Mucosa of descending colon (tissue), 3 donors: ENCODE measurements at regions not wholly inside any gene's neighbourhood (a gene's known extent, or its start where the extent isn't known, plus 50 kb on each side); places are given as distances from the start of the nearest gene placed in this dataset.

ENCODE experiments used
- ATAC-seq: fragments of 200-7000 bp; cut with Tn5 transposase; one replicate; pipeline ENCODE4 v1.9.1; 2020; ENCODE audit warnings: mild to moderate bottlenecking, moderate library complexity
- DNase-seq, 3 donors: peaks; one replicate each; pipeline ENCODE4 v3.0.0-alpha.2; 2020
- H3K36me3 ChIP-seq: fragments of 200-600 bp; one replicate; pipeline ENCODE4 v1.8.0; 2021; ENCODE audit warnings: low read depth, mild to moderate bottlenecking
- H3K4me1 ChIP-seq: fragments of 200-600 bp; one replicate; pipeline ENCODE4 v1.8.0; 2021; ENCODE audit warnings: low read depth, mild to moderate bottlenecking
- H3K4me3 ChIP-seq: fragments of 200-600 bp; one replicate; pipeline ENCODE4 v1.8.0; 2021; ENCODE audit warnings: mild to moderate bottlenecking
- H3K9me3 ChIP-seq: fragments of 200-600 bp; one replicate; pipeline ENCODE4 v1.8.0; 2021; ENCODE audit warnings: mild to moderate bottlenecking
- intact Hi-C, 2 donors: fragments of 100-400 bp; cut with DNase I in 1 of 2; cut with micrococcal nuclease in 1 of 2; formaldehyde crosslinking; loops; one replicate each; pipeline versions ENCODE4 v1.11.0 to v1.11.1; 2022; cut with DNase I, micrococcal nuclease
- TF ChIP-seq, protein P1 (sequence below): fragments of 200-600 bp; IDR thresholded peaks from one replicate; pipeline ENCODE4 v1.8.0; 2022; ENCODE audit warnings: antibody characterized with exemption, mild to moderate bottlenecking
- donor health status: DM: no; HTN: no; CAD: no; lungs with moderate emphysema.
- donor health status: DM: no; HTN: no; CAD: no.
- donor health status: DM: no; HTN: yes; CAD: no.

DNA sequence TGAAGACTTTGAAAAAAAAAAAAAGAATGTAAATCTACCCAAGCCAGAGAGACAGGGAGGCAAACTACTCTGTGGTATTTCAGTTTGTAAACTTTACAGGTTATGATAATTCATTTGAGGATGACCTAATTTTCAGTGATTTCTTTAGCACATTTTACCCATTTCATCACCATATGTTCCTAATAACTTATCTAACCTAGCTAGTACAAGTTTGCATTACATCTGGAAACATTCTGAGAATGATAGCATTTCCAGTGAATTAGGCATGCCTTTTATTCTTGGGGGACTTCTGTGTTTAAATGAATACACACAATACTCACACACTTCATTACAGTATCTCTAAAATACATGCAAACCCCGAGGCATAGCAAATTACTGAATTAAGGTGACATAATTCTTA lies 1055.5 kb downstream of the PCDH18 start:
- Histone ChIP-seq H3K4me3 (no peak overlapping the region), H3K4me1 (no peaks in the 10 kb centered on the region), H3K36me3 (no peaks in the 10 kb centered on the region), H3K9me3 (no peaks in the 10 kb centered on the region)
- DNase-seq (no peak), ATAC-seq (no peak)
- TF ChIP-seq, protein P1, sequence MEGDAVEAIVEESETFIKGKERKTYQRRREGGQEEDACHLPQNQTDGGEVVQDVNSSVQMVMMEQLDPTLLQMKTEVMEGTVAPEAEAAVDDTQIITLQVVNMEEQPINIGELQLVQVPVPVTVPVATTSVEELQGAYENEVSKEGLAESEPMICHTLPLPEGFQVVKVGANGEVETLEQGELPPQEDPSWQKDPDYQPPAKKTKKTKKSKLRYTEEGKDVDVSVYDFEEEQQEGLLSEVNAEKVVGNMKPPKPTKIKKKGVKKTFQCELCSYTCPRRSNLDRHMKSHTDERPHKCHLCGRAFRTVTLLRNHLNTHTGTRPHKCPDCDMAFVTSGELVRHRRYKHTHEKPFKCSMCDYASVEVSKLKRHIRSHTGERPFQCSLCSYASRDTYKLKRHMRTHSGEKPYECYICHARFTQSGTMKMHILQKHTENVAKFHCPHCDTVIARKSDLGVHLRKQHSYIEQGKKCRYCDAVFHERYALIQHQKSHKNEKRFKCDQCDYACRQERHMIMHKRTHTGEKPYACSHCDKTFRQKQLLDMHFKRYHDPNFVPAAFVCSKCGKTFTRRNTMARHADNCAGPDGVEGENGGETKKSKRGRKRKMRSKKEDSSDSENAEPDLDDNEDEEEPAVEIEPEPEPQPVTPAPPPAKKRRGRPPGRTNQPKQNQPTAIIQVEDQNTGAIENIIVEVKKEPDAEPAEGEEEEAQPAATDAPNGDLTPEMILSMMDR, result no peak
- intact Hi-C loops, result no loop called here

DNA sequence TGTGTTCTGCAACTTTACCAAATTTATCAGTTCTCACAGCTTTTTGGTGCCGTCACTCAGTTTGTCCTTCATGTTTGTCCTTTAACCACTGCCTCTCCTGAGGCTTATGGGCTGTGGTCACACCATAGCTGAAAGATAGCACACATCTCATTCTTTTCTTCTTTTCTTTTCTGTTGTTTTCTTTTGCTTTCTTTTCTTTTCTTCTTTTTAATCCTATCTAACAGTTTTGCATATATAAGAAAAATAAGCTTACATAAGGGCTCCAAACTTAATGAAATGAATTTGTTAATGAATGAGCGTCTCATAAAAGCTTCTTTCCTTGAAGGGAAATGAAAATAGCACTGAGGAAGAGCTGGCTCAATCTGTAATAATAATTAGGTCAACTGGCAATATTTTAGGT lies 1061.2 kb downstream of the PCDH18 start:
- Histone ChIP-seq H3K36me3 (no peaks in the 10 kb centered on the region), H3K9me3 (no peaks in the 10 kb centered on the region), H3K4me1 (no peaks in the 10 kb centered on the region), H3K4me3 (no peak overlapping the region)
- intact Hi-C loops, result no loop called here
- DNase-seq (no peak), ATAC-seq (no peak)
- TF ChIP-seq, protein P1, result no peak

DNA sequence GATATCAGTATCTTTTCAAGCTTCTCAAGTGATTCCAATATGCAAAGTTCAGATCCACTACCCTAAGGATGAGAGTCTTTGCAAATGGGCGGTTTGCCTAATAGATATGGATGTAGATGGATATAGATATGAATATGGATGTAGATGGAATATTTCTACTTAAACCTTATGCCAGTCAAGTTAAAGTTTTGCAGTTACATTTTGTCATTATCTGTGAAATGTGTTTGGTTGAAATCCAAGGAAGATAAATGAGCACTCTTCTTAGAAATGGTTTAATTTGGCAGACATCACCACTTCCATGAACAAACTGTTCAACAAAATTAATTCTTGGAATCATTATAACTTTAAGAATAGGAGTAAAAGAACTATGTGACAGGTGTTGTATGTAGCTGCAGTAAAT lies 1066.6 kb downstream of the PCDH18 start:
- H3K9me3 ChIP-seq, result no peaks in the 10 kb centered on the region
- H3K4me1 ChIP-seq, result no peaks in the 10 kb centered on the region
- no peaks in the 10 kb centered on the region for H3K36me3 ChIP-seq
- no peak for ATAC-seq
- H3K4me3 ChIP-seq, result no peak overlapping the region
- intact Hi-C loops, result no loop called here
- no peak for DNase-seq
- TF ChIP-seq, protein P1, result no peak

DNA sequence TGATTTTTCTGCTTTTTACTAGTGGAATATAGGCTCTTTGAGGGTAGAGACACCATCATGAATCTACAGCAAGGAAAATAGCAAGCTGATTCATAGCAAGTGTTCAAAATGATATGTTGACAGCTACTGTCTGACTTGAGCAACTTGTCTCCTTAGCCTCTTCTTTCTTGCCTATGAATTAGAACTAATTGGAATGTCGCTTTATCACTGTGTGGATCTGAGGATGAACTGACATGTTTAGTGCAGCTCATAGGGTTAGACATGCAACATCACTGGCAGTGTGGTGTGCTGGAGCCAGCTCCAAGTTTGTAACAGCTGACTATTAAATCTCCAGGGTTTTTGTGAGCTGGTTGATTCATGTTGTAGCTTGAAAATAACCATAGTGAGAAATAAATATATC lies 1068.4 kb downstream of the PCDH18 start:
- ATAC-seq, result no peak
- H3K4me1 ChIP-seq, result no peaks in the 10 kb centered on the region
- intact Hi-C loops, result no loop called here
- no peaks in the 10 kb centered on the region for H3K36me3 ChIP-seq
- H3K9me3 ChIP-seq, result no peaks in the 10 kb centered on the region
- TF ChIP-seq, protein P1, result no peak
- no peak overlapping the region for H3K4me3 ChIP-seq
- DNase-seq, result no peak

DNA sequence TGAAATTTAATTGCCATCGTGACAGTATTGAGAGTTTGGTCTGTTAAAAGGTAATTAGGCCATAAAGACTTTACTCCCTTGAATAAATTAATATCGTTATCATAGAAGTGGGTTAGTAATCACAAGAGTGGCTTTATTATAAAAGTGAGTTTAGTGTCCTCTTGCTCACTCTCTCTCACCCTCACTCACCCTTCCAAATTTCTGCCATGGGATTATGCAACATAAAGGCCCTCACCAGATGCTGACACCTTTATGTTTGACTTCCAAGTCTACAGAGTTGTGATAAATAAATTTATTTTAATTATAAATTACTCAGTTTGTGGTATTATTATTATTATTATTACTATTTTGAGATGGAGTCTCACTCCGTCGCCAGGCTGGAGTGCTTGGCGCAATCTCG lies 1070.8 kb downstream of the PCDH18 start:
- ATAC-seq, result no peak
- H3K9me3 ChIP-seq, result no peaks in the 10 kb centered on the region
- no peak for DNase-seq
- TF ChIP-seq, protein P1, result no peak
- H3K4me1 ChIP-seq, result no peaks in the 10 kb centered on the region
- H3K4me3 ChIP-seq, result no peak overlapping the region
- intact Hi-C loops, result no loop called here
- H3K36me3 ChIP-seq, result no peaks in the 10 kb centered on the region

DNA sequence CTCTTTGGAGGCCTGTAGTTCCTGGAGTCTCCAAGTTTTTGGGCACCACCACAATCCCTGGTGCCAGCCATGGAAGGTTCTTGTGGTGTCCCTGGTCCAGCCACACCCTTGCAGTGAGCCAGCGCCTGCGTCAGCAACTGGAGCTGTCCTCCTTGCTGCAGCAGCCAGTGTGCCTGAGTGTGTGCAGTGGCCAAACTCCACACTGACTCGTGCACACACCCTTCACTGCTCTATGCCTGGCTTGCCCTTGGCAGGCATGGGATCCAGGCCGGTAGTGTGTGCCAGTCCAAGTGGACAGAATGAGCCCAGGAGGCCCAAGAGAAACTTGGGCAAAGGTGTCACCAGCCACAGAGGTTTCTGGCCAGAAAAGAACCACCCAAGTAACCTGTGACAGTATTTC lies 1074.0 kb downstream of the PCDH18 start:
- H3K4me3 ChIP-seq, result no peak overlapping the region
- TF ChIP-seq, protein P1, result no peak
- ATAC-seq (no peak), DNase-seq (peak in 1 of 3 donors; percentile 21)
- no peaks in the 10 kb centered on the region for H3K36me3 ChIP-seq
- intact Hi-C loops, result no loop called here
- no peaks in the 10 kb centered on the region for H3K9me3 ChIP-seq
- no peaks in the 10 kb centered on the region for H3K4me1 ChIP-seq
